Stimulated activated memory B cell treated with anti-CD40 and anti-IgM and Interleukin-4, amounts not matched to agents 10 μg/mL and 1 μg/mL and 100 μg/mL, for 72 hours (primary cell): ENCODE measurements at regions not wholly inside any gene's neighbourhood (a gene's known extent, or its start where the extent isn't known, plus 50 kb on each side); places are given as distances from the start of the nearest gene placed in this dataset.
"Not testable (repeated sequence)": the region's sequence is repeated elsewhere in the genome, so short reads cannot be mapped to it uniquely, and the experiment has no call there.

Experiments
- ATAC-seq: fragments of 150-1000 bp; cut with Tn5 transposase; 2 replicates; pipeline ENCODE4 v1.10.0; 2021
- H3K27ac Mint-ChIP-seq: one replicate; pipeline ENCODE4 v1.8.0; 2022; ENCODE audit warnings: mild to moderate bottlenecking, mixed read lengths
- H3K27me3 Mint-ChIP-seq: one replicate; pipeline ENCODE4 v1.8.0; 2022; ENCODE audit warnings: mixed read lengths
- H3K36me3 Mint-ChIP-seq: one replicate; pipeline ENCODE4 v1.8.0; 2022; ENCODE audit warnings: mixed read lengths
- H3K4me1 Mint-ChIP-seq: one replicate; pipeline ENCODE4 v1.8.0; 2022; ENCODE audit warnings: mixed read lengths
- H3K4me3 Mint-ChIP-seq: one replicate; pipeline ENCODE4 v1.8.0; 2022; ENCODE audit warnings: mild to moderate bottlenecking, moderate library complexity, mixed read lengths
- H3K9me3 Mint-ChIP-seq: one replicate; pipeline ENCODE4 v1.8.0; 2022; ENCODE audit warnings: mixed read lengths

- peaks cover 19% of the 10 kb centered on the region for H3K27me3 Mint-ChIP-seq
- ATAC-seq = no peak
- no peaks in the 10 kb centered on the region for H3K36me3 Mint-ChIP-seq
- H3K4me3 Mint-ChIP-seq = no peak overlapping the region
- H3K9me3 Mint-ChIP-seq = no peaks in the 10 kb centered on the region
- no peaks in the 10 kb centered on the region for H3K4me1 Mint-ChIP-seq
- H3K27ac Mint-ChIP-seq = no peak overlapping the region
Observed at GRCh38 chr3:39638301-39638700, 170.8 kb downstream of the MOBP start.

- Mint-ChIP-seq H3K4me1 (no peaks in the 10 kb centered on the region), H3K27ac (no peak overlapping the region), H3K27me3 (peaks cover 19% of the 10 kb centered on the region), H3K36me3 (no peaks in the 10 kb centered on the region), H3K4me3 (no peak overlapping the region), H3K9me3 (no peaks in the 10 kb centered on the region)
- peak; percentile 47 for ATAC-seq
Observed at GRCh38 chr3:39639344-39640236, 169.8 kb upstream of the MYRIP start.

- ATAC-seq = no peak
- Mint-ChIP-seq H3K4me1 (no peaks in the 10 kb centered on the region), H3K27ac (no peak overlapping the region), H3K27me3 (peaks cover 19% of the 10 kb centered on the region), H3K4me3 (no peak overlapping the region), H3K36me3 (no peaks in the 10 kb centered on the region), H3K9me3 (no peaks in the 10 kb centered on the region)
Observed at GRCh38 chr3:39641274-39641673, 168.1 kb upstream of the MYRIP start.

- H3K4me3 Mint-ChIP-seq = no peak overlapping the region
- ATAC-seq = no peak
- no peak overlapping the region for H3K27ac Mint-ChIP-seq
- H3K36me3 Mint-ChIP-seq = no peaks in the 10 kb centered on the region
- H3K4me1 Mint-ChIP-seq = no peaks in the 10 kb centered on the region
- H3K27me3 Mint-ChIP-seq = peaks cover 19% of the 10 kb centered on the region
- no peaks in the 10 kb centered on the region for H3K9me3 Mint-ChIP-seq
Observed at GRCh38 chr3:39644176-39644575, 165.2 kb upstream of the MYRIP start.

GRCh38 chr3:39651256-39651655 is 158.2 kb upstream of the MYRIP start:
- H3K9me3 Mint-ChIP-seq, H3K27ac Mint-ChIP-seq, ATAC-seq, H3K36me3 Mint-ChIP-seq, H3K4me1 Mint-ChIP-seq, H3K27me3 Mint-ChIP-seq, H3K4me3 Mint-ChIP-seq: not testable (repeated sequence)

- H3K27ac Mint-ChIP-seq = no peak overlapping the region
- no peaks in the 10 kb centered on the region for H3K27me3 Mint-ChIP-seq
- no peak for ATAC-seq
- H3K9me3 Mint-ChIP-seq = no peaks in the 10 kb centered on the region
- H3K36me3 Mint-ChIP-seq = no peaks in the 10 kb centered on the region
- no peak overlapping the region for H3K4me3 Mint-ChIP-seq
- H3K4me1 Mint-ChIP-seq = no peaks in the 10 kb centered on the region
Observed at GRCh38 chr3:39651993-39652739, 157.2 kb upstream of the MYRIP start.

- not testable (repeated sequence) for H3K27me3 Mint-ChIP-seq
Observed at GRCh38 chr3:39655718-39656117, 153.7 kb upstream of the MYRIP start.

GRCh38 chr3:39657075-39657474 is 152.3 kb upstream of the MYRIP start:
- Mint-ChIP-seq H3K27ac (no peak overlapping the region), H3K4me3 (no peak overlapping the region), H3K4me1 (no peaks in the 10 kb centered on the region), H3K9me3 (no peaks in the 10 kb centered on the region), H3K36me3 (no peaks in the 10 kb centered on the region), H3K27me3 (no peaks in the 10 kb centered on the region)
- ATAC-seq = no peak

More at GRCh38 chr3:39655718-39656117, 153.7 kb upstream of the MYRIP start:
- H3K9me3 Mint-ChIP-seq, ATAC-seq, H3K36me3 Mint-ChIP-seq, H3K27ac Mint-ChIP-seq, H3K4me3 Mint-ChIP-seq, H3K4me1 Mint-ChIP-seq: not testable (repeated sequence)

- no peak for ATAC-seq
- Mint-ChIP-seq H3K4me1 (no peaks in the 10 kb centered on the region), H3K4me3 (no peak overlapping the region), H3K9me3 (no peaks in the 10 kb centered on the region), H3K36me3 (no peaks in the 10 kb centered on the region), H3K27me3 (no peaks in the 10 kb centered on the region), H3K27ac (no peak overlapping the region)
Observed at GRCh38 chr3:39657775-39658174, 151.6 kb upstream of the MYRIP start.

GRCh38 chr3:39664931-39665330 is 144.5 kb upstream of the MYRIP start:
- Mint-ChIP-seq H3K4me1 (no peaks in the 10 kb centered on the region), H3K36me3 (no peaks in the 10 kb centered on the region), H3K27me3 (peaks cover 8% of the 10 kb centered on the region), H3K9me3 (no peaks in the 10 kb centered on the region), H3K27ac (no peak overlapping the region), H3K4me3 (no peak overlapping the region)
- ATAC-seq = no peak

GRCh38 chr3:39665441-39665840 is 144.0 kb upstream of the MYRIP start:
- no peak overlapping the region for H3K27ac Mint-ChIP-seq
- ATAC-seq = no peak
- no peaks in the 10 kb centered on the region for H3K9me3 Mint-ChIP-seq
- no peak overlapping the region for H3K4me3 Mint-ChIP-seq
- no peaks in the 10 kb centered on the region for H3K36me3 Mint-ChIP-seq
- no peaks in the 10 kb centered on the region for H3K4me1 Mint-ChIP-seq
- peaks cover 8% of the 10 kb centered on the region for H3K27me3 Mint-ChIP-seq

- ATAC-seq = no peak
- Mint-ChIP-seq H3K27me3 (peaks cover 8% of the 10 kb centered on the region), H3K4me1 (no peaks in the 10 kb centered on the region), H3K9me3 (no peaks in the 10 kb centered on the region), H3K27ac (no peak overlapping the region), H3K4me3 (no peak overlapping the region), H3K36me3 (no peaks in the 10 kb centered on the region)
Observed at GRCh38 chr3:39668420-39668819, 141.0 kb upstream of the MYRIP start.

- H3K4me3 Mint-ChIP-seq = no peak overlapping the region
Observed at GRCh38 chr3:39671116-39671515, 138.3 kb upstream of the MYRIP start.

GRCh38 chr3:39671600-39671999 is 137.8 kb upstream of the MYRIP start:
- no peak overlapping the region for H3K4me3 Mint-ChIP-seq
- peaks cover 8% of the 10 kb centered on the region for H3K27me3 Mint-ChIP-seq
- H3K9me3 Mint-ChIP-seq = peaks cover 2% of the 10 kb centered on the region
- ATAC-seq = no peak
- no peaks in the 10 kb centered on the region for H3K36me3 Mint-ChIP-seq
- no peak overlapping the region for H3K27ac Mint-ChIP-seq
- no peaks in the 10 kb centered on the region for H3K4me1 Mint-ChIP-seq

More at GRCh38 chr3:39671116-39671515, 138.3 kb upstream of the MYRIP start:
- peaks cover 2% of the 10 kb centered on the region for H3K9me3 Mint-ChIP-seq
- no peak for ATAC-seq
- H3K36me3 Mint-ChIP-seq = no peaks in the 10 kb centered on the region
- H3K27me3 Mint-ChIP-seq = peaks cover 8% of the 10 kb centered on the region
- H3K27ac Mint-ChIP-seq = no peak overlapping the region
- no peaks in the 10 kb centered on the region for H3K4me1 Mint-ChIP-seq

- ATAC-seq = no peak
Observed at GRCh38 chr3:39705351-39705900, 104.0 kb upstream of the MYRIP start.

More at GRCh38 chr3:39705351-39705900, 104.0 kb upstream of the MYRIP start:
- no peak overlapping the region for H3K4me3 Mint-ChIP-seq
- H3K27ac Mint-ChIP-seq = no peak overlapping the region
- H3K9me3 Mint-ChIP-seq = peaks cover 5% of the 10 kb centered on the region
- H3K36me3 Mint-ChIP-seq = no peaks in the 10 kb centered on the region
- H3K4me1 Mint-ChIP-seq = no peaks in the 10 kb centered on the region
- peaks cover 7% of the 10 kb centered on the region for H3K27me3 Mint-ChIP-seq
